K562 (cell line): ENCODE measurements at regions not wholly inside any gene's neighbourhood (a gene's known extent, or its start where the extent isn't known, plus 50 kb on each side); places are given as distances from the start of the nearest gene placed in this dataset.

Experiments
- ATAC-seq: fragments of 200-7000 bp; cut with Tn5 transposase; 3 replicates; pipeline ENCODE4 v1.9.1; 2020; ENCODE audit warnings: moderate library complexity
- BruUV-seq: library from RNA; stranded (reverse); fragments of 400-500 nt; replicated peaks from 2 replicates; lab custom pipeline; 2021; lab: Mats Ljungman, UMichigan
- CTCF ChIA-PET: fragments of 300-600 bp; formaldehyde crosslinking; extraction: SDS; loops from one replicate; lab custom pipeline; 2021; ENCODE audit warnings: low intra/inter-chr PET ratio; lab: Yijun Ruan, JAX
- POLR2A ChIA-PET: fragments of 300-600, 350-650 bp; sonication (Branson Sonifier 250); formaldehyde crosslinking; extraction: SDS; loops from one replicate; lab custom pipeline; 2021; ENCODE audit warnings: antibody characterized with exemption, inconsistent platforms; lab: Yijun Ruan, JAX
- DNase-seq, 4 experiments: peaks; one replicate each; pipeline versions ENCODE4 v3.0.0 to v3.0.0-alpha.2; 2011 to 2018; ENCODE audit warnings: low spot score in 3 of 4, mixed read lengths in 3 of 4; ENCODE audit errors: extremely low read depth in 1 of 4
- FAIRE-seq: peaks from 2 replicates; lab custom pipeline; 2011; peaks lifted over from hg19 to GRCh38; lab: Jason Lieb, UNC
- H2AFZ ChIP-seq: 2 replicates; pipeline ENCODE4 v1.6.0; 2011; ENCODE audit warnings: low read depth, low read length, control low read depth, inconsistent platforms
- H3K27ac ChIP-seq: fragments of 200-600 bp; 3 replicates; pipeline ENCODE4 v1.8.0; 2011; ENCODE audit warnings: low read depth, mild to moderate bottlenecking, control low read depth, inconsistent platforms, low read length, moderate library complexity, mixed read lengths; ENCODE audit errors: extremely low read depth
- H3K27me3 ChIP-seq, 2 experiments: fragments of 300-600 bp in 1 of 2; 2 replicates in 1 of 2; 3 replicates in 1 of 2; pipeline versions ENCODE4 v1.6.0 to v1.8.0; 2011; ENCODE audit warnings: inconsistent platforms in 2 of 2, low read length in 2 of 2, mild to moderate bottlenecking in 1 of 2, mixed read lengths in 1 of 2, moderate library complexity in 1 of 2; ENCODE audit not compliant: control insufficient read depth in 2 of 2, insufficient read depth in 2 of 2
- H3K36me3 ChIP-seq: fragments of 300-600 bp; 3 replicates; pipeline ENCODE4 v1.8.0; 2011; ENCODE audit warnings: mild to moderate bottlenecking, low read length, inconsistent platforms; ENCODE audit not compliant: control insufficient read depth, insufficient read depth
- H3K4me1 ChIP-seq, 2 experiments: fragments of 200-600 bp in 1 of 2; replicated peaks in 1 of 2; 2 replicates in 1 of 2; 3 replicates in 1 of 2; pipeline versions ENCODE4 v1.5.1 to v1.8.0; 2011; ENCODE audit warnings: inconsistent platforms in 2 of 2, low read length in 2 of 2, mild to moderate bottlenecking in 1 of 2, mixed read lengths in 1 of 2, moderate library complexity in 1 of 2; ENCODE audit not compliant: control insufficient read depth in 2 of 2, insufficient read depth in 2 of 2
- H3K4me2 ChIP-seq: 2 replicates; pipeline ENCODE4 v1.6.1; 2011; ENCODE audit warnings: low read length, control low read depth, inconsistent platforms, mixed read lengths; ENCODE audit not compliant: insufficient read depth
- H3K4me3 ChIP-seq: fragments of 200-600 bp; sonication (generic), shearing (Covaris generic); 2 replicates; pipeline ENCODE4 v1.5.1; 2016; ENCODE audit warnings: control low read depth, inconsistent platforms
- H3K79me2 ChIP-seq: fragments of 200-600 bp; 3 replicates; pipeline ENCODE4 v1.8.0; 2011; ENCODE audit warnings: low read length, inconsistent platforms; ENCODE audit not compliant: control insufficient read depth, insufficient read depth
- H3K9ac ChIP-seq, 2 experiments: 2 replicates each; pipeline versions ENCODE4 v1.6.0 to v1.6.1; 2011; ENCODE audit warnings: low read depth in 2 of 2, low read length in 2 of 2, control low read depth in 1 of 2, inconsistent platforms in 1 of 2, mild to moderate bottlenecking in 1 of 2, mixed read lengths in 1 of 2; ENCODE audit not compliant: insufficient read depth in 1 of 2
- H3K9me1 ChIP-seq: one replicate; pipeline ENCODE4 v1.6.0; 2011; ENCODE audit warnings: inconsistent platforms, mild to moderate bottlenecking, low read length, moderate library complexity; ENCODE audit not compliant: control insufficient read depth, insufficient read depth
- H3K9me3 ChIP-seq: replicated peaks from 2 replicates; pipeline ENCODE4 v1.5.1; 2011; ENCODE audit warnings: low read depth, low read length, inconsistent platforms; ENCODE audit not compliant: control insufficient read depth, insufficient read depth
- H4K20me1 ChIP-seq: replicated peaks from 2 replicates; pipeline ENCODE4 v1.6.1; 2011; ENCODE audit warnings: low read length, inconsistent platforms, mixed read lengths; ENCODE audit not compliant: control insufficient read depth, insufficient read depth
- CREB3L1 ChIP-seq: fragments of 450-650 bp; IDR thresholded peaks from 2 replicates; pipeline ENCODE4 v1.6.1; 2014; ENCODE audit warnings: low read depth, mild to moderate bottlenecking, moderate library complexity, borderline replicate concordance
- DEAF1 ChIP-seq: fragments of 450-650 bp; formaldehyde crosslinking; IDR thresholded peaks from 2 replicates; pipeline ENCODE4 v1.4.0; 2020; ENCODE audit warnings: mild to moderate bottlenecking, moderate library complexity
- FOXP4 ChIP-seq: sonication (generic); formaldehyde crosslinking; IDR thresholded peaks from 2 replicates; pipeline ENCODE4 v1.8.0; 2022; ENCODE audit warnings: mild to moderate bottlenecking, missing genetic modification reagents, borderline replicate concordance
- HDGF ChIP-seq: fragments of 450-650 bp; IDR thresholded peaks from 2 replicates; pipeline ENCODE4 v1.6.1; 2016
- ILK ChIP-seq: fragments of 450-650 bp; IDR thresholded peaks from 2 replicates; pipeline ENCODE4 v1.6.1; 2016; ENCODE audit warnings: missing genetic modification characterization, low read depth, mild to moderate bottlenecking, missing compliant biosample characterization, moderate library complexity, borderline replicate concordance
- IRF2 ChIP-seq: sonication (generic); formaldehyde crosslinking; IDR thresholded peaks from 2 replicates; pipeline ENCODE4 v1.8.1; 2022; ENCODE audit warnings: mild to moderate bottlenecking, missing genetic modification reagents
- MITF ChIP-seq: IDR thresholded peaks from 2 replicates; pipeline ENCODE4 v1.6.1; 2014; ENCODE audit warnings: antibody characterized with exemption
- NUFIP1 ChIP-seq: fragments of 450-650 bp; IDR thresholded peaks from 2 replicates; pipeline ENCODE4 v1.6.1; 2018; ENCODE audit not compliant: partially characterized antibody
- POLR2B ChIP-seq: fragments of 450-650 bp; IDR thresholded peaks from 2 replicates; pipeline ENCODE4 v1.6.1; 2018; ENCODE audit warnings: low read depth; ENCODE audit not compliant: partially characterized antibody
- RBM17 ChIP-seq: fragments of 200-400 bp; formaldehyde crosslinking; IDR thresholded peaks from 2 replicates; pipeline ENCODE4 v1.6.1; 2017; ENCODE audit warnings: low read depth, mild to moderate bottlenecking, low read length, borderline replicate concordance
- SIN3A ChIP-seq, 2 experiments: fragments of 150-350 bp in 1 of 2; IDR thresholded peaks; 2 replicates each; pipeline ENCODE4 v1.6.1; 2011 to 2016; ENCODE audit warnings: borderline replicate concordance in 2 of 2, low read depth in 2 of 2, low read length in 2 of 2, mild to moderate bottlenecking in 2 of 2, moderate library complexity in 2 of 2; ENCODE audit not compliant: control insufficient read depth in 1 of 2
- TSC22D4 ChIP-seq: fragments of 450-650 bp; IDR thresholded peaks from 2 replicates; pipeline ENCODE4 v1.6.1; 2016; ENCODE audit warnings: missing genetic modification characterization, missing biosample characterization, control low read depth
- U2AF1 ChIP-seq: fragments of 200-400 bp; formaldehyde crosslinking; optimal IDR thresholded peaks from 2 replicates; pipeline ENCODE3; 2017; ENCODE audit warnings: mild to moderate bottlenecking, low read depth, low read length, moderate library complexity
- ZNF436 ChIP-seq: fragments of 250-450, 450-650 bp; sonication (Bioruptor Pico); formaldehyde crosslinking; IDR thresholded peaks from 2 replicates; pipeline ENCODE4 v1.7.0; 2020; ENCODE audit warnings: mild to moderate bottlenecking
- ZNF79 ChIP-seq: fragments of 250-450 bp; sonication (Bioruptor Pico); IDR thresholded peaks from 2 replicates; pipeline ENCODE4 v1.4.0; 2020; ENCODE audit warnings: low read depth, mild to moderate bottlenecking, moderate library complexity
- WGBS: fragments of 100-300 bp; shearing (Covaris generic); methylation state at CpG from one replicate; pipeline ENCODE4 v1.1.6; 2016; ENCODE audit warnings: low coverage, mixed read lengths; ENCODE audit not compliant: insufficient coverage; ENCODE audit errors: missing lambda C conversion rate; 5-methylcytosine and 5-hydroxymethylcytosine counted together
- in situ Hi-C: fragments of 300-500 bp; cut with MboI; formaldehyde crosslinking; loops from 4 replicates; pipeline ENCODE4 v1.15.0; 2018; ENCODE audit warnings: inconsistent platforms, mixed read lengths
- intact Hi-C: fragments of 100-400 bp; cut with micrococcal nuclease; formaldehyde crosslinking; loops from 2 replicates; pipeline ENCODE4 v1.14.2; 2022

GRCh38 chrX:13152518-13153185, 108.2 kb upstream of the FAM9C start:
- H3K9me1 ChIP-seq: no peaks in the 10 kb centered on the region
- no TSS peak for BruUV-seq
- no peak overlapping the region for H3K4me3 ChIP-seq
- no peak overlapping the region for H2AFZ ChIP-seq
- in situ Hi-C loops: no loop called here
- H3K36me3 ChIP-seq: no peaks in the 10 kb centered on the region
- no peaks in the 10 kb centered on the region; the same call in 1 of the 2 replicates for H3K9me3 ChIP-seq
- H4K20me1 ChIP-seq: no peaks in the 10 kb centered on the region
- no peaks in the 10 kb centered on the region for H3K27me3 ChIP-seq
- H3K4me2 ChIP-seq: no peak overlapping the region
- H3K4me1 ChIP-seq: no peaks in the 10 kb centered on the region; a peak in 1 of 5 replicates
- 70% methylated on average over 7 of the region's 7 CpGs for WGBS
- DNase-seq (no peak), FAIRE-seq (no peak), ATAC-seq (no peak)
- POLR2A ChIA-PET: interaction anchor here (1.1 kb wide), 1 partner anchor 177 kb away, joined by 3 read pairs; no protein-coding TSS in a partner anchor
- no peaks in the 10 kb centered on the region for H3K79me2 ChIP-seq
- H3K9ac ChIP-seq: no peak overlapping the region
- intact Hi-C loops: no loop called here
- CTCF ChIA-PET: no interaction called here
- no peak overlapping the region for H3K27ac ChIP-seq
- TF ChIP-seq ZNF436 (CRISPR knock-in tag) (no peak), IRF2 (no peak), NUFIP1 (no peak), ILK (no peak), ZNF79 (CRISPR knock-in tag) (no peak), SIN3A (IDR thresholded peaks at IDR 0.05; ENCODE audit: borderline replicate concordance in 2 of 2, control insufficient read depth in 1 of 2, low read depth in 2 of 2, low read length in 2 of 2) (no peak), FOXP4 (no peak), DEAF1 (CRISPR knock-in tag) (no peak), TSC22D4 (tag) (no peak), POLR2B (no peak), MITF (no peak), CREB3L1 (no peak), U2AF1 (no peak), HDGF (no peak), RBM17 (no peak)
